GOT3 (cell line): ENCODE measurements at regions not wholly inside any gene's neighbourhood (a gene's known extent, or its start where the extent isn't known, plus 50 kb on each side); places are given as distances from the start of the nearest gene placed in this dataset.
"Not testable (repeated sequence)": the region's sequence is repeated elsewhere in the genome, so short reads cannot be mapped to it uniquely, and the experiment has no call there.

Source experiments
- DNase-seq: peaks from one replicate; lab custom pipeline; 2025; ENCODE audit warnings: mixed read lengths; lab: John Stamatoyannopoulos, UW

DNA sequence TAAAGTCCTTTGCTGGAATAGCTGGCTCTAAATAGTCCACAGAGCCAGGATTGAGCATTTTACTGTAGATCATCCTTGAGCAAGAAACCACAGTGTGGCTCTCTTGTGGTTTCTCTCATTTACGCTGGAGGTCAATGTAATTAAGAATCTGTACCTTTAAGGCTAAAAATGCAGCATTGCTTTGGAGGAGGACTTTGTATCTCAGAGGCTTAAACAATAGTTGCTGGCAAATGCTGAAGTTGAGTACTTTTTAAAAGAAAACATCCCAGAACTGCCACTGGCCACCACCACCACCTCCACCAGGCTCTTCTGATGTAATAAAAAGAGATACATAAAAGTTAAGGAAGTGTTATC lies 177.3 kb upstream of the ADAMTSL1 start:
- no peak for DNase-seq

GRCh38 chr9:18297056-18297841 lies 176.7 kb upstream of the ADAMTSL1 start:
- DNase-seq = no peak

DNA sequence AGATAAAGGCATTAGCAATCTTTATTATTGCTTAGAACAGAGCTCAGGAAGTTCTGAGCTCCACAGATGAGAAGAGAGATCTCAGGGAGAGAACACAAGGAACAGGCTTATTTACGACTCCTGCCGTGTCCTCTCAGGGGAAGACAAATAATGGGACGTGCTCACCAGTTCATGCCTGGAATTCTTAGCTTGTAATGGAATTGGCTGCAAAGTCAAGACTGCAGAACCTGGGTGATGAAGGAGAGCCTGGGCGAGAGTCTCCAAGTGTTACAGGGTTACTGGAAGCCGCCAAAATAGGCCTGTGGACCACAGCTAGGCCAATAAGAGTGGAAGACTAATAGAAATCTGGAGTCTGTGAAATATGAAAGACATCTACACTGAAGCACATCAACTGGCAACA lies 174.5 kb upstream of the ADAMTSL1 start:
- no peak for DNase-seq

DNA sequence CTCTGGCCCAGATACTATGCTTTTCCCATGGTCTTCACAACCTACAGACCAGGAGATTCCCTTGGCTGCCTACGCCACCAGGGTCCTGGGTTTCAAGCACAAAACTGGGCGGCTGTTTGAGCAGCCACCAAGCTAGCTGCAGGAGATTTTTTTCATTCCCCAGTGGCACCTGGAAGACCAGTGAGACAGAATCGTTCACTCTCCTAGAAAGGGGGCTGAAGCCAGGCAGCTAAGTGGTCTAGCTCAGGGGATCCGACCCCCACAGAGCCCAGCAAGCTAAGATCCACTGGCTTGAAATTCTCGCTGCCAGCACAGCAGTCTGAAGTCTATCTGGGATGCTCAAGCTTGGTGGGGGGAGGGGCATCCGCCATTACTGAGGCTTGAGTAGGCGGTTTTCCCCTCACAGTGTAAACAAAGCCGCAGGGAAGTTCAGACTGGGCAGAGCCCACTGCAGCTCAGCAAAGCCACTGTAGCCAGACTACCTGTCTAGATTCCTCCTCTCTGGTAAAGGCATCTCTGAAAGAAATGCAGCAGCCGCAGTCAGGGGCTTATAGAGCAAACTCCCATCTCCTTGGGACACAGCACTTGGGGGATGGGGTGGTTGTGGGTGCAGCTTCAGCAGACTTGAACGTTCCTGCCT lies 168.7 kb upstream of the ADAMTSL1 start:
- DNase-seq = not testable (repeated sequence)

GRCh38 chr9:18314316-18314715 lies 159.6 kb upstream of the ADAMTSL1 start:
- no peak for DNase-seq

GRCh38 chr9:18317896-18318295 lies 156.1 kb upstream of the ADAMTSL1 start:
- no peak for DNase-seq

GRCh38 chr9:18319918-18320445 lies 154.0 kb upstream of the ADAMTSL1 start:
- DNase-seq = no peak

DNA sequence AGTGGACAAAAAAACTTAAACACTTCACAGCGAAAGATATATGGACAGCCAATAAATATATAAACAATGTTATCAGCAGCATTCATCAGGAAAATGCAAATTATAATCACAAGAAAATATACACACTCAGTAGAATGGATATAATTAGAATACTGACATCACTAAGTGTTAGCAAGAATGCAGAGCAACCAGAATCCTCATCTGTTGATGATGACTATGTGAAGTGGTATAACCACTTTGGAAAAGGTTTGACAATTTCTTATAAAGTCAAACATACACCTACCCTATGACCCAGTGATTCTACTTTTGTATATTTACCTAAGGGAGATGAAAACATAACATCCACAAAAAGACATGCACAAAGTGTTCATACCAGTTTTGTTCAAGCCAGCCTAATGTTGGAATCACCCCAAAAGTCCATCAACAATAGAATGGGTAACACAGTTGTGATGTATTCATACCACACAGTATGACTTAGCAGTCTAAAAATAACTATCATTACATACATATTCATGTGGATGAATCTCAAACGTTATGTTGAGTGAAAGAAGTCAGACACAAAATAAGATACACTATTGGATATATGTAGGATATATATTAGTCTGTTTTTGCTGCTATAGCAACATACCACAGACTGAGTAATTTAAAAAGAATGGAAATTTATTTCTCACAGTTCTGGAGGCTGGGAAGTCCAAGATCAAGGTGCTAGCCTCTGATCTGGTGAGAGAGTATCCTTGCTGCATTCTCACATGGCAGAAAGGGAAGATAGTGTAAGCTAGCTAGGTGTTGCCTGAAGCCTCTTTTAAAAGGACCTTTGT lies 148.8 kb upstream of the ADAMTSL1 start:
- DNase-seq = no peak

DNA sequence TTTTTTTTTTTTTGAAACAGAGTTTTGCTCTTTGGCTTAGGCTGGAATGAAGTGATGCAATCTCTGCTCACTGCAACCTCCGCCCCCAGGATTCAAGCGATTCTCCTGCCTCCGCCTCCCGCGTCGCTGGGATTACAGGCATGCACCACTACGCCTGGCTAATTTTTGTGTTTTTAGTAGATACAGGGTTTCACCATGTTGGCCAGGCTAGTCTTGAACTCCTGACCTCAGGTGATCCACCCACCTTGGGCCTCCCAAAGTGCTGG lies 148.3 kb upstream of the ADAMTSL1 start:
- DNase-seq = not testable (repeated sequence)

- no peak for DNase-seq
Observed at GRCh38 chr9:18327121-18327520, 146.8 kb upstream of the ADAMTSL1 start.

DNA sequence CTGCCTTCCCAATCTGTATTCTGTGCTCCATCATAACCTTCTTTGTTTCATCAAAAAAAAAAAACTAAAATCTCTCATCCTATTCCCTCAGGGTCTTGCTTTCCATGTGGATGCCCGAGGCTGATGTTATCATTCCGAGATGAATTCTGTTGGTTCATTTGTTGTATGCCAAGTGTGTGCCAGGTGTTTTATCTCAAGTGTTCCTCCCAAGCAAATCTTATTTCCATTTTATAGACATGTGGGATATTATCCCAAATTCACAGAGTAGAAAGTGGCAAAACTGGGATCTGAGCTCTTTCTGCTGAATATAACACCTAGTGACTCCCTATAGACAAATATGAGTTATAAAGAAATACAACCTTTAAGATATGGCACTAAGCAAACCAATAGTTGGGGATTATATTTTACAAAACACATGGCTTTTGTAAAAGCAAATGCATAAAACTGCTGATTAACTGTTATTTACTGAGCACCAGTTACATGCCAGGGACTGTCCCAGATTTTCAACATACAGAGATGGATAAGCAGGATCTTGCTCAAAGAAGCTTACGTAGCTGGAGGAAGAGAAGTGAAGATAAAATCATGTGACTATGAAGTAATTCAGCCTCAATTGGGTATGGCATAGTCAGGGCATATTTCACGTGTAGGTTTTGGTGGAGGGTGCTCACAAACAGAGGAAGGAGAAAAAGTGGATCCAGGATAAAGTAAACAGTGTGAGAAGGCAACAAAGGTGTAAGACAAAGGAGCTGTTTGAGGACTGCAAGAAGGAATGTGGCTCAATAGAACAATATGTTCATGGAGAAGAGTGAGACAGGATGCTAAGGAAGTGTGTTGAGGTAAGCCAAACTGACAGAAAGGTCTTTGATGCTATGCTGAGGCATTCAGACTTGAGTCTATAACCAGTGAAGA lies 143.3 kb upstream of the ADAMTSL1 start:
- DNase-seq = no peak

DNA sequence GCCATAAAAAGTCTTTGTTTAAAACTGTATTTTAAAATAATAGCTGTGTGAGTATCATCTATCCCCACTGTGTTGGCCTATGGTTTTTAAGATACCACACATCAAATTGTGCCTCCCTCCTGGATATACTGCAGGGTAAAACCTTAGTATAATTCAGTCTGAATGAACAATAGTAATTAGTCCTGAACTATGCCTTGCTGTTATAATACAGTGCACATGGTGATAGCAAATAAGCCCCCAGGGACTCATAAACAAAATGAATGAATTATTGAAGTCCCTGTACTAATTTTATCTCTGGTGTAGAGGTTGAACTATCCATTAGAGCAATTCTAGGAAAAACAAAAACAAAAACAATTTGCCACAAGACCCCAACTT lies 142.7 kb upstream of the ADAMTSL1 start:
- no peak for DNase-seq

- DNase-seq = no peak
Observed at GRCh38 chr9:18331808-18332209, 142.1 kb upstream of the ADAMTSL1 start.

GRCh38 chr9:18333157-18333556 lies 140.8 kb upstream of the ADAMTSL1 start:
- no peak for DNase-seq

DNA sequence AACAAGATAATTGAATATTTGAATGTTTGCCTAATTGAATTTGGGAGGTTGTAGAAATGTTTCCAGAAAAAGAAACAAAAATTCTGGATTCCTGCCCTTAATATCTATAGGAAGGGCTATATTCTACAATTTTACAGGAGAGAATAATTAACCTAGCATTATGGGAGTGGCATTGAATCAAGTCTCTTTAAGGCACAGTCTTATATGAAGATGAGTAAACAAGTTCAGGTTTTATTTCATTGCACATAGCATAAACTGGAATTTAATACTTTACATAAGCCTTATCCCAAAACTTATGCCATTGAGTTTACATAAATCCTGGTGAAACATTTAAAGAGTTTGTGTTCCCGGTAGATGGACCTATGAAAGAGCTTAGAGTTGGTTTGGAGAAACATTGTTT lies 138.1 kb upstream of the ADAMTSL1 start:
- DNase-seq = no peak

- no peak for DNase-seq
Observed at GRCh38 chr9:18338042-18338441, 135.9 kb upstream of the ADAMTSL1 start.

- DNase-seq = no peak
Observed at GRCh38 chr9:18343784-18344183, 130.2 kb upstream of the ADAMTSL1 start.

DNA sequence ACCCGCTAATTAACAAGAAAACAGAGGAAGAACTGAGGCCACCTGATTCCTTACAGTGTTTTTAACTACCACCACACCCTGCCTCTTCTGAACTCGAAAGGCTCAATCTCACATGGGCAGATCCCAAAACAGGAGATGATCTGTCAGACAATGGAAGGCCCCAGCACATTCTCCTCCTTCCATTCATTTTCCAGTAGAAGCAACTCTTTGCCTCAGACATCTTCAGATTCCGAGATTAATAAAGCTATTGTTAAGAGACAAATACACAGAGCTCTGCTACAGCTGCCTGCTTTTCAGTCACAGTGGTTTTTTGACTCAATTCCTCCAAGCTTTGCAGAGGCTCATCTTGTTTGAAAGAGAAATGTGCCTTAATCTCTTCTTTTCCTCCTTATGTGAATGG lies 127.2 kb upstream of the ADAMTSL1 start:
- no peak for DNase-seq

DNA sequence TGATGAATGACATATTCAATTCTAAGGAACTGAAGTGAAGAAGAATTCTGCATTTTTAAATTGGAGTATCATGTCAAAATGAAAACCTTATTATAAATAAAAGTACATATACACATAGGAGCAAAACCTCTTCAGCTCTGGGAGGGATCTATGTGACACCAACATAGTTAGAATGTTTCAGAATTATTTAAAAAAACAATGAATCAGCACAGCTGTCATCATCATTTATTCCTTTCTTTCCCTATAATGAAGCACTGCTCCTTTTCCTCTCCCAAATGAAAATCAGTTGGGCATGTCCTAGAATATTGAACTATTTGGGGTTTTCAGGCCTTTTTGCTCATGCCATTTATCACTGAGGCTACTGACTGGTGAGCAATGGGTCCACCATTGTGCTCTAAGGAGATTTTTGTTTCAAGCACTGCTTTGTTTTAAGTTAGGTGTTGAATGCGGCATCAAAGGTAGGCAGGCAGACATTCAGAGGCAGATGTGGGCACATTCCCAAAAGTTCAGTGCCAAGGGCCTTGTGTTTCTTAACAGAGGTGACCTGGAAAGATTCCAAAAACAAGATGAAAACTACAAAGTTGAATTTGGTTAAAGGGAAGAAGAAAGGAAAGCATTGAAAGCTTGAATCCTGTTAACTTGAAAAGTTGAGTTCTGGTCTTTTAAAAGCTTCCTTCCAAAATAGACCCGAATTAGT lies 126.4 kb upstream of the ADAMTSL1 start:
- no peak for DNase-seq

- DNase-seq = no peak
Observed at GRCh38 chr9:18348083-18348475, 125.9 kb upstream of the ADAMTSL1 start.

DNA sequence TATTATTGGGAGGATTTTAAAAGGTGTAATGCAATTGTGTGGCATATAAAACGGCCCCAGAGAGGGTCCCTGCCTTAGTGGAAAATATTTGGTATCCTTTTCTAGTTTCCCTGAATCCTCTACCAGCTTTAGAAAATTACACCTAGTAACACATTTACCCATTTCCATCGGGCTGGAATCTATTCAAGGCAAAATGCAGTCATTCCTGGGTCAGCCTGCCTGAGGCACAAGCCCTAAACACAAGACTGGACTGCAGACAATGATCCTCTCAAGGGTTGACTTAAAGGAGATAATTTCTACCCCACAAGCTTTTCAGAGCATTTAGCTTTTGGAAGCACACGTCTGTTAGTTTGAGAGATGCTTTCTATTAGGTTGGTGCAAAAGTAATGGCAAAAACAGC lies 124.4 kb upstream of the ADAMTSL1 start:
- DNase-seq = no peak
